VCaP (cell line): ENCODE measurements at regions not wholly inside any gene's neighbourhood (a gene's known extent, or its start where the extent isn't known, plus 50 kb on each side); places are given as distances from the start of the nearest gene placed in this dataset.

Experiments
- H3K27ac ChIP-seq: fragments of 450-650 bp; 2 replicates; pipeline ENCODE4 v1.5.1; 2017
- CTCF ChIP-seq: fragments of 450-650 bp; conservative IDR thresholded peaks from 2 replicates; pipeline ENCODE4 v1.5.1; 2017; ENCODE audit warnings: mild to moderate bottlenecking, moderate library complexity

- no peak for TF ChIP-seq CTCF
- no peak overlapping the region for H3K27ac ChIP-seq
These were observed 200.6 kb downstream of the PTGER3 start for GRCh38 chr1:70847013-70847412.

GRCh38 chr1:70855203-70855602, 192.4 kb downstream of the PTGER3 start:
- H3K27ac ChIP-seq: no peak overlapping the region
- no peak for TF ChIP-seq CTCF

GRCh38 chr1:70856201-70856600, 191.4 kb downstream of the PTGER3 start:
- no peak for TF ChIP-seq CTCF
- no peak overlapping the region for H3K27ac ChIP-seq

- TF ChIP-seq CTCF: no peak
- no peak overlapping the region for H3K27ac ChIP-seq
These were observed 184.4 kb downstream of the PTGER3 start for GRCh38 chr1:70863239-70863638.

GRCh38 chr1:70864302-70864701, 183.3 kb downstream of the PTGER3 start:
- TF ChIP-seq CTCF: no peak
- H3K27ac ChIP-seq: no peak overlapping the region

GRCh38 chr1:70866542-70867264, 180.9 kb downstream of the PTGER3 start:
- TF ChIP-seq CTCF: no peak
- no peak overlapping the region for H3K27ac ChIP-seq

GRCh38 chr1:70871790-70872189, 175.8 kb downstream of the PTGER3 start:
- no peak for TF ChIP-seq CTCF
- no peak overlapping the region for H3K27ac ChIP-seq
